22Rv1 (cell line): ENCODE measurements at regions not wholly inside any gene's neighbourhood (a gene's known extent, or its start where the extent isn't known, plus 50 kb on each side); places are given as distances from the start of the nearest gene placed in this dataset.

Source experiments
- H3K27ac ChIP-seq: fragments of 450-650 bp; 2 replicates; pipeline ENCODE4 v1.5.1; 2017
- CTCF ChIP-seq: fragments of 450-650 bp; IDR thresholded peaks from 2 replicates; pipeline ENCODE4 v1.5.1; 2017; ENCODE audit warnings: mild to moderate bottlenecking
- ZFX ChIP-seq: fragments of 450-650 bp; IDR thresholded peaks from 2 replicates; pipeline ENCODE4 v1.6.1; 2017; ENCODE audit warnings: antibody characterized with exemption, borderline replicate concordance

- H3K27ac ChIP-seq, result no peak overlapping the region
- TF ChIP-seq ZFX (no peak), CTCF (no peak)
Observed at GRCh38 chr4:148962539-148963290, 520.5 kb upstream of the NR3C2 start.

- TF ChIP-seq CTCF, result no peak
- no peak for TF ChIP-seq ZFX
- H3K27ac ChIP-seq, result no peak overlapping the region
Observed at GRCh38 chr4:148961526-148961925, 519.3 kb upstream of the NR3C2 start.

- TF ChIP-seq CTCF (no peak), ZFX (no peak)
- H3K27ac ChIP-seq, result no peak overlapping the region
Observed at GRCh38 chr4:148958317-148958716, 516.1 kb upstream of the NR3C2 start.

GRCh38 chr4:148955564-148956297 lies 513.5 kb upstream of the NR3C2 start:
- no peak for TF ChIP-seq ZFX
- TF ChIP-seq CTCF, result no peak
- no peak overlapping the region for H3K27ac ChIP-seq

- no peak overlapping the region for H3K27ac ChIP-seq
- no peak for TF ChIP-seq ZFX
- TF ChIP-seq CTCF, result no peak
Observed at GRCh38 chr4:148954011-148954749, 512.0 kb upstream of the NR3C2 start.

GRCh38 chr4:148951346-148951745 lies 509.1 kb upstream of the NR3C2 start:
- no peak for TF ChIP-seq ZFX
- no peak for TF ChIP-seq CTCF

More at GRCh38 chr4:148951346-148951745, 509.1 kb upstream of the NR3C2 start:
- no peak overlapping the region for H3K27ac ChIP-seq
